Tibial nerve (tissue), 3 donors: ENCODE measurements at regions not wholly inside any gene's neighbourhood (a gene's known extent, or its start where the extent isn't known, plus 50 kb on each side); places are given as distances from the start of the nearest gene placed in this dataset.

Source experiments
- CTCF ChIP-seq, 5 experiments: fragments of 200-600 bp in 3 of 5; fragments of 450-650 bp in 2 of 5; sonication (generic) in 3 of 5; IDR thresholded peaks; one replicate each; pipeline ENCODE4 v1.5.1; 2016 to 2019; ENCODE audit warnings: antibody characterized with exemption in 5 of 5, mild to moderate bottlenecking in 3 of 5, moderate library complexity in 2 of 5
- POLR2A ChIP-seq, 2 donors: fragments of 450-650 bp; IDR thresholded peaks; one replicate each; pipeline ENCODE4 v1.6.1; 2017; ENCODE audit warnings: antibody characterized with exemption in 2 of 2, mild to moderate bottlenecking in 2 of 2, moderate library complexity in 2 of 2

- TF ChIP-seq CTCF (IDR thresholded peaks at IDR 0.05) (no peak), POLR2A (IDR thresholded peaks at IDR 0.05) (no peak)
Observed at GRCh38 chr13:31930901-31931522, 100.6 kb upstream of the FRY start.
